ENCODE measurements at regions not wholly inside any gene's neighbourhood (a gene's known extent, or its start where the extent isn't known, plus 50 kb on each side); places are given as distances from the start of the nearest gene placed in this dataset.

- no peak overlapping the region for H3K9ac ChIP-seq (ENCODE audit: low read length in 3 of 3)
- H3K36me3 ChIP-seq (ENCODE audit: control insufficient read depth in 2 of 3, insufficient read depth in 3 of 3, low read length in 3 of 3): no peaks in the 10 kb centered on the region
- no peaks in the 10 kb centered on the region for H3K27me3 ChIP-seq (ENCODE audit: control insufficient read depth, insufficient read depth, low read length)
- no peak for FAIRE-seq
- intact Hi-C loops (cut with DNase I): no loop called here
- no peak for TF ChIP-seq CTCF (IDR thresholded peaks at IDR 0.05; ENCODE audit: borderline replicate concordance, extremely low read depth, insufficient read depth)
- DNase-seq: no peak
- no peaks in the 10 kb centered on the region for H3K9me3 ChIP-seq (ENCODE audit: control insufficient read depth in 2 of 3, insufficient read depth in 1 of 3, low read length in 3 of 3)
- H3K4me3 ChIP-seq (ENCODE audit: low read length in 3 of 3): no peak overlapping the region
- H3K27ac ChIP-seq (ENCODE audit: low read depth in 2 of 2, low read length in 2 of 2): no peak overlapping the region
- H3K4me1 ChIP-seq (ENCODE audit: control insufficient read depth in 2 of 3, insufficient read depth in 2 of 3, low read depth in 1 of 3, low read length in 3 of 3): no peaks in the 10 kb centered on the region
Measured at GRCh38 chr18:39178166-39178565, 1612.6 kb upstream of the CELF4 start.

GRCh38 chr18:39172695-39173421 lies 1607.3 kb upstream of the CELF4 start:
- Histone ChIP-seq H3K27ac (ENCODE audit: low read depth in 2 of 2, low read length in 2 of 2) (no peak overlapping the region), H3K9ac (ENCODE audit: low read length in 3 of 3) (no peak overlapping the region), H3K27me3 (ENCODE audit: control insufficient read depth, insufficient read depth, low read length) (no peaks in the 10 kb centered on the region), H3K9me3 (ENCODE audit: control insufficient read depth in 2 of 3, insufficient read depth in 1 of 3, low read length in 3 of 3) (no peaks in the 10 kb centered on the region), H3K4me1 (ENCODE audit: control insufficient read depth in 2 of 3, insufficient read depth in 2 of 3, low read depth in 1 of 3, low read length in 3 of 3) (no peaks in the 10 kb centered on the region), H3K4me3 (ENCODE audit: low read length in 3 of 3) (no peak overlapping the region), H3K36me3 (ENCODE audit: control insufficient read depth in 2 of 3, insufficient read depth in 3 of 3, low read length in 3 of 3) (no peaks in the 10 kb centered on the region)
- no peak for FAIRE-seq
- TF ChIP-seq CTCF (IDR thresholded peaks at IDR 0.05; ENCODE audit: borderline replicate concordance, extremely low read depth, insufficient read depth): no peak
- intact Hi-C loops (cut with DNase I): no loop called here
- DNase-seq: no peak

GRCh38 chr18:39168723-39169122 lies 1603.1 kb upstream of the CELF4 start:
- intact Hi-C loops (cut with DNase I): no loop called here
- FAIRE-seq: no peak

More at GRCh38 chr18:39168723-39169122, 1603.1 kb upstream of the CELF4 start:
- Histone ChIP-seq H3K27me3 (ENCODE audit: control insufficient read depth, insufficient read depth, low read length) (no peaks in the 10 kb centered on the region), H3K36me3 (ENCODE audit: control insufficient read depth in 2 of 3, insufficient read depth in 3 of 3, low read length in 3 of 3) (no peaks in the 10 kb centered on the region), H3K9me3 (ENCODE audit: control insufficient read depth in 2 of 3, insufficient read depth in 1 of 3, low read length in 3 of 3) (no peaks in the 10 kb centered on the region), H3K4me1 (ENCODE audit: control insufficient read depth in 2 of 3, insufficient read depth in 2 of 3, low read depth in 1 of 3, low read length in 3 of 3) (no peaks in the 10 kb centered on the region), H3K27ac (ENCODE audit: low read depth in 2 of 2, low read length in 2 of 2) (no peak overlapping the region), H3K9ac (ENCODE audit: low read length in 3 of 3) (no peak overlapping the region), H3K4me3 (ENCODE audit: low read length in 3 of 3) (no peak overlapping the region)
- DNase-seq: no peak
- TF ChIP-seq CTCF (IDR thresholded peaks at IDR 0.05; ENCODE audit: borderline replicate concordance, extremely low read depth, insufficient read depth): no peak
